Activated CD4-positive, alpha-beta T cell treated with anti-CD3 and anti-CD28 coated beads, Interleukin-2, amount 50 U/mL, for 16 hours (primary cell): ENCODE measurements at regions not wholly inside any gene's neighbourhood (a gene's known extent, or its start where the extent isn't known, plus 50 kb on each side); places are given as distances from the start of the nearest gene placed in this dataset.
"Not testable (repeated sequence)": the region's sequence is repeated elsewhere in the genome, so short reads cannot be mapped to it uniquely, and the experiment has no call there.

Experiments used
- DNase-seq: peaks from one replicate; pipeline ENCODE4 v3.0.0-alpha.2; 2020

- not testable (repeated sequence) for DNase-seq
Observed at GRCh38 chr16:32947336-32947735, 246.7 kb upstream of the TP53TG3C start.

- DNase-seq = not testable (repeated sequence)
Observed at GRCh38 chr16:32946041-32946560, 247.9 kb upstream of the TP53TG3C start.

DNA sequence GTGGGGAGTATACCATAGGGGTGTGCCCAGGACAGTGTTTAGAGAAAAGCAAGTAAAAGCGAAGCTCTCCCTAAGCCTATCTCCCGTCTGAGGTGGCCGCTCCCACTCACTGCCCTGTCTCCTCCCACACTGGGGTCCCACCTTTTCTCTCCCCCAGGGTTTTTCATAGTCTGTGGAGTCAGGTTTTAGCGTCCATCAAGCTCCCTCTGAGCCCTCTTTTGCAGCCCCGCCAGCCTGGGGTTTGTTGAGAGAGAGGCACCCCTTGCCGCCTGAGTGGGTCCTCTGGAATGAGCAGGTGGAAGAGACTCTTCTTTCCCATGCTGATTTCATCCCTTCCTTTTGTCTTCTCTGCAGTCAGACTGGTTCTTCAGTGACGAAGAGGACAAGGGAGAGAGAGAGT lies 248.7 kb upstream of the TP53TG3C start:
- DNase-seq = not testable (repeated sequence)

- DNase-seq = not testable (repeated sequence)
Observed at GRCh38 chr16:32939845-32940244, 254.2 kb upstream of the TP53TG3C start.

DNA sequence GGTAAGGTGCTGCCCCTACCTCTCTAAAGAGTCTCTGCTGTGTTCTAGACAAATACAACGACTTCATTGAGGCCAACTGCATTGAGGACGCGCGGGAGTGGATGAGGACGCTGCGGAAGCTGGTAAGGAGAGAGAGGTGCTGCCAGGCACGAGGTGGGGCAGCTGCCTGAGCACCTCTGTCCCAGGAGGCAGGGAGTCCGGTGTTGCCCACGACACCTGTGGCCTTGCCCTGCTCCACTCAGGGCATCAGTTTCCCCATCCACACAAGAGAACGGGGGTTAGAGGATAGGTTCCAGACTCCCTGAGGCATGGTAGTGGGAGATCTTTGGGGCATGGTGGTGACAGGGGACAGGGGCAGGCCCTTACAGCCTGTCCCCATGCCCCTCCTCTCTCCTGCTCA lies 256.1 kb upstream of the TP53TG3C start:
- not testable (repeated sequence) for DNase-seq

DNA sequence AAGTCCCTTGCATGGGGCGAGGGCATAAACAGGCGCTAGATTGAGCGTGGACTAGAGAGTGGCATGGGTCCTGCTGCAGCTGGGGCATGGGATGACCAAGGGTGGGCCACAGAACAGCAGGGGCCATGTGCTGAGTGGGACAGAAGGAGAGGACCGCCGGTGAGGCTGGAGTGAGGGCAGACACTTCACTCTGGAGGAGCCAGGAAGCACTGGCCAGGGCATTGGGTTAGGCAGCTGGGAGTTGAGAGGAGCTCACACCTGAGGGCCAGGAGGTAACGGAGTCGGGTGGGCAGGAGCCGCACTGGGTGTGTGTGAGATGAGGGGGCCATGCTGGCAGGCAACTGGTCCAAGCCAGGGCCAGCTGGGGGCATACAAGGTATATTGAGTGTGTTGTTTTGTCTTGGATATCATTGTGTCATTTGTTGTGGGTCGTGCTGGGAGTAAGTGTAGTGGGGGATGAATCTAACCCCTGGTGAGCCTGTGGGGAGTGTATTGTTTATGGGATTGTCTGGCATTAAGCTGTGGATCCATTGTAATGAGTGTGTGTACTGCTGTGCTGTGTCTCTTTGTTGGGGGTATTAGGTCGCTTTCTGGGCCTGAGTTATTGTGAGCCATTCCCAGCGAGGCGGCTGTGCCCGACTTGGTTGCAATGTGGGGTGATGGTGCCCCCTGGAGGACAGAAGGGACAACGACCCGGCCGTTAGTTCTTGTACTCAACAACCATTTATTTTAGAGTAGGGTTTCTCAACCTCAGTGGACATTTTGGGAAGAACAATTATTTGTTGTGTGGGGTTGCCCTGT lies 256.5 kb upstream of the TP53TG3 start:
- DNase-seq = peak; percentile 5

GRCh38 chr16:32925192-32925591 lies 249.2 kb upstream of the TP53TG3 start:
- not testable (repeated sequence) for DNase-seq

DNA sequence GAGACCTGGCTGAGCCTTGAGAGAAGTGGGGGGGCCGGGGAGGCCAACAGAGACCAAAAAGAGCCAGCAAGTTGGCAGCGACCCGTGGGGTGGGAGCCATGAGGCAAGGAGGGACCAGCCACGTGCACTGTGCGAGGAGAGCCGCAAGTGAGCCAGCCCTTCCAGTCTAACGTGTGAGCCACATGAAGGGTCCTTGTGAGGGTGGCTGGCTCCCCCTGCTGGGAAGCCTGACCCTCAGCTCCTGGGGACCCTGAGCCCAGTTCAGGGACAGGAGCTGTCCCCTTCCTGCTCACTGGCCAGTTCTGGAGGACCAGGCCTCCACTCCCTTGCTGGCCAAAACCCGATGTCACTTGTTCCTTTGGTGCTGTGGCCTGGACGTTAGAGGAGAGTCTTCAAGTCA lies 246.6 kb upstream of the TP53TG3 start:
- not testable (repeated sequence) for DNase-seq

- DNase-seq = not testable (repeated sequence)
Observed at GRCh38 chr16:32915346-32915745, 239.4 kb upstream of the TP53TG3 start.

- peak; percentile 70 for DNase-seq
Observed at GRCh38 chr16:32897782-32898181, 221.8 kb upstream of the TP53TG3 start.

- DNase-seq = not testable (repeated sequence)
Observed at GRCh38 chr16:32885392-32885791, 209.4 kb upstream of the TP53TG3 start.

- not testable (repeated sequence) for DNase-seq
Observed at GRCh38 chr16:32884556-32884955, 208.6 kb upstream of the TP53TG3 start.

GRCh38 chr16:32882328-32882857 lies 206.4 kb upstream of the TP53TG3 start:
- DNase-seq = not testable (repeated sequence)

GRCh38 chr16:32881631-32882030 lies 205.7 kb upstream of the TP53TG3 start:
- DNase-seq = not testable (repeated sequence)

DNA sequence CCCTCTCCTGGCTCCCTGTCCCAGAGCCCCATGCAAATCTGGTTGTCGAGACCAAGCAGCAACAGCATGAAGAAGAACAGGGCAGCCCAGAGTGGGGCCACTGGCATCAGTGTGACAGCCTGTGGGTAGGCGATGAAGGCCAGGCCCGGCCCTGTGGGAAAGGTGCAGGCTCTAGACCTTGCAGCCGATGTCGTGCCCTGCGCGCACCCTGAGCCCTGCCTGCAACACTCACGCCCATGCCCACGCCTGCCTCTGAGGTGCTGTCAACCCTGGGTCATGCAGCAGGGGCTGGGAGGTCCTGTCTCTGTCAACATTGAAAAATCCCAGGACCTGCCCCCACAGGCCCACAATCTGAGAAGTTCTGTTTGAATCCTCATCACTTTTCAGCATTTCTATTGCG lies 204.0 kb upstream of the TP53TG3 start:
- not testable (repeated sequence) for DNase-seq

GRCh38 chr16:32876718-32877117 lies 200.8 kb upstream of the TP53TG3 start:
- DNase-seq = not testable (repeated sequence)

DNA sequence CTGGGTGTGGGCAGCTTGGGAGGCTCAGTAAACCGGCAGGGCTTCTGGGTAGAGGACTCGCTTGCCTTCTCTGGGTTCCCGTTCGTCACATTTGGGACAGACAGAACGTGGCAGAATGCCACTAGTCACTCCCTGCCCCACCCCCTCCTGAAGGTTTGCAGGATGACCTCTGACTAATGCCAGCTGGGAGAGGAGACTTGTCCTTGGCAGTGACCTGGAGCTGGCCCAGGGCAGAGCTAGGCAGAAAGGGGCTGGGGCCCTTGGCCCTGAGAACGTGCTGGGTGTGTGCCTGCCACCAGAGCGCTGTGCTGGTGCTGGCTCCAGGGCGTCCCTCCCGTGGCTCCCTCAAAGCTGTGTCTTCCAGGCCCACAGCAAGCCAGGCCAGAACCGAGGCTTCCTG lies 197.8 kb upstream of the TP53TG3 start:
- not testable (repeated sequence) for DNase-seq

DNA sequence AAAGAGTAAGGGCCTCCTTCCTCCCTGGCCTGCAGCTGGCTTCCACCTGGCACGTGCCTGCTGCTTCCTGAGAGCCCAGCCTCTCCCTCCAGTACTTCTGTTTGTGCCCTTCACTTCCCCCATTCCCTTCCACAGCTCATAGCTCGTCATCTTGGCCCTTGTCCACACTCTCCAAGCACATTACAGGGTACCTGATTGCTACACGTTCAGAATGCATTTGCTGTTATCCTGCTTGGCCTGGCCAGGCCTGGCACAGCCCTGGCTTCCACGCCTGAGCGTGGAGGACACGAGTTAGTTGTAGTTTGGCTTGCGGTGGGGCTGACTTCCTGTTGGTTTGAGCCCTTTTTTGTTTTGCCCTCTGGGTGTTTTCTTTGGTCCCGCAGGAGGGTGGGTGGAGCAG lies 197.2 kb upstream of the TP53TG3 start:
- not testable (repeated sequence) for DNase-seq

DNA sequence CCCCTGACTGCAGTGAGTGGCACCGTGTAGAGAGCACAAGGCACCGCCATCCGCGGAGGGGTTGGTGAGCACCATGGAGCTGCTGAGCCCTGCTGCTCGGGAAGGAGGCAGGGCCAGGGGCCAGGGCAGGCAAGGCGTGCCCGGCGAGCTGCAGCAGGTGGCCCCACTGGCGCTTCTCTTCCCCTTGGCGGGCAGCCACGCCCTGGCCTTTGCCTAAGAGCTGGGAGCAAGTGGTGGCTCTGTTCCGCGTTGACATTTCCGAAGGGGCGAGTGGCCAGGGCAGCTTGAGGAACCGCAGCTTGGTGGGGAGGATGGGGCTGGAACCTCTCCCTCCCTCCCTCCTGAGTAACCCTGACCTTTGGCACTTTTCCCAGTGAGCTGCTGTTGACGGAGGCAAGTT lies 194.7 kb upstream of the TP53TG3 start:
- DNase-seq = not testable (repeated sequence)

- not testable (repeated sequence) for DNase-seq
Observed at GRCh38 chr16:32868334-32868733, 192.4 kb upstream of the TP53TG3 start.

GRCh38 chr16:32865284-32865683 lies 189.3 kb upstream of the TP53TG3 start:
- DNase-seq = not testable (repeated sequence)

GRCh38 chr16:32861476-32862201 lies 185.7 kb upstream of the TP53TG3 start:
- not testable (repeated sequence) for DNase-seq

GRCh38 chr16:32847379-32847778 lies 171.4 kb upstream of the TP53TG3 start:
- not testable (repeated sequence) for DNase-seq
